ENCODE measurements at regions not wholly inside any gene's neighbourhood (a gene's known extent, or its start where the extent isn't known, plus 50 kb on each side); places are given as distances from the start of the nearest gene placed in this dataset.

DNA sequence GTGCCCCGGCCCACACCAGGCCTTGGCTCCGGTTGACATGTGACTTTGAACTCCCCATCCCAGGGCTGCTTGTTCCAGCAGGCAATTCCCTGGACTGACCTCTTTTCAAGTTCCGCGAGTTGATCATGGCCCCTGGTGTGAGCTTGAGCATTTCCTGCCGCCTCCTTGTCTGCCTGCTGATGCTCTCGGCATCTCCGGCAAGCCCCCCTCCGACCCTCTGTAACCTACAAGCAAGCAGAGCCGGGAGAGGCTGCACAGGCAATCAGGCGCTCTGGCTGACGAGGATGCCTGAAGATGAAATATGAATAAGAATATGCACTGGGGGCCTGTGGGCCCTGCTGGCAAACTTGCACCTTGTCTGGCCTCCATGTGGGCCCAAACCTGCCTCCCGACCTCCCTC, 304.9 kb upstream of the MKI67 start:
- DNase-seq: no peak

DNA sequence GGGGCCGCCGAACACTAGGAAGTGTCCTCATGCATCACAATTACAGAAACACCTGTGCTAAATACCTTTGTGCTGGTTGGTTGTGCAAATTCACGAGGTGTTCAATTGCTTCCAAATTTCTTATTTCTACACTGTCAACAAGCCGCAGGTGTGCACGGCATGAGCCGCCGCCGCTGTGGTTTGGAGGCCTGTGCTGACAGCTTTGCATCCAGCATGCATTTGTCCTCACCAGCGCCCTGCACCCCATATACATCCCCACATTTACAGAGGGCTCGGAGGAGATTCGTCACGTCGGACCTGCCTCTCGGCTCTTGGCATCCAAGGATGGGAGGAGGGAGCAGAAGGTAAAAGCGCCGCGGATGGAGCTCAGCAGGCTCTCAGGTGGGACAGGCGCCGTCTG, 305.3 kb upstream of the MKI67 start:
- no peak for DNase-seq

DNA sequence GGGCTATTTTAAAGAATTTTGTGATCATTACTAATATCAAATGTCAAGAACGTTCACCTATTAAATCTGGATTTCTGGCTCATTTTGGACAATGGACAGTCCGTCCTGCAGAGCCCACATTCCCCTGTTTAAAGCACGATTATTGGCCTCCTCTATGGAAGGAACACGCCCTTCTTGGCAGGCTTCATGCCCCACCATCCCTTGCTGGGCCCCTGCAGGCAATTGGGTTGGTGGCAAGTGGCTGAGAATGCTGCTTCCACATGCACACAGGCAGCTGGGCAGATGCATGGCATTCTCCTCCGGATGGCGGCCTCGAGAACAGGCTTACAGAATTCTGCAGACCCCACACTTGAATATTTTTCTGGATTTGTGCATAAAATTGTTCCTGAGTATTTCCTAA, 305.8 kb upstream of the MKI67 start:
- DNase-seq: no peak

DNA sequence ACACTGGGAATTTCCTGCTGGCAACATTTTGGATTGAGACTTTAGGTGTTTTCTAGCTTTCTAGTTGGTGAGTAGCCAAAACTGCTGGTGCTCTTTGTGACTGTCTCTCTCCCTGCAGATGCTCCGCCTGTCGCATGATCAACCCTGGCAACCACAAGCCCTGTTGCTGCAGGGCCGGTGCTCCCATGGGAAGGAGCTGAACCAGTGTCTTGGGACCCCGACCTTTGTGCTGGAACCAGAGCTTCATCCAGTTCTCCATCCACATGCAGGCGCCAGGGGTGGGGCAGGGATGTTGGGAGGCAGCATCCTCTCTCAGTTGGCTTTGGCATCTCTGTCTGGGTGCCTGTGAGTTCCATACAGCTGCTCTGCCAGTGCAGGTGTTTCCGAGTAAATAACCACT, 306.2 kb upstream of the MKI67 start:
- DNase-seq: no peak

DNA sequence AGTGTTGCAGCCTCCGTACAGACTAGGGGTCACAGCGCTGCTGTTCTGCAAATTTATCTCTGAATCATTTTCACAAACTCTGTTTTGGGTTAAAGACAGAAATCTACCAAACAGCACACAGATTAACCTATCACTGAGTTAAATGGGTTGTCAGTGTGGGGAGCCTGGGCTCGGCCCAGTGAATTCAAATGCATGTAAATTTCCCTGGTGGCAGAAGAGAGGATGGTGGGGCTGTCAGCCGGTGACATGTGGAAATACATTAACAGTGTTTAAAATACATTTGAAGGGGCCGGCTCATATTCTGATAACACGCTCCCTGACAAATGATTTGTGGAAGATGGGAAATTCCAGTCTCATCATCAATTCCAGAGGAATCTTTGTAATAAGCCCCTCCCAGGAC, 309.6 kb upstream of the MKI67 start:
- no peak for DNase-seq

DNA sequence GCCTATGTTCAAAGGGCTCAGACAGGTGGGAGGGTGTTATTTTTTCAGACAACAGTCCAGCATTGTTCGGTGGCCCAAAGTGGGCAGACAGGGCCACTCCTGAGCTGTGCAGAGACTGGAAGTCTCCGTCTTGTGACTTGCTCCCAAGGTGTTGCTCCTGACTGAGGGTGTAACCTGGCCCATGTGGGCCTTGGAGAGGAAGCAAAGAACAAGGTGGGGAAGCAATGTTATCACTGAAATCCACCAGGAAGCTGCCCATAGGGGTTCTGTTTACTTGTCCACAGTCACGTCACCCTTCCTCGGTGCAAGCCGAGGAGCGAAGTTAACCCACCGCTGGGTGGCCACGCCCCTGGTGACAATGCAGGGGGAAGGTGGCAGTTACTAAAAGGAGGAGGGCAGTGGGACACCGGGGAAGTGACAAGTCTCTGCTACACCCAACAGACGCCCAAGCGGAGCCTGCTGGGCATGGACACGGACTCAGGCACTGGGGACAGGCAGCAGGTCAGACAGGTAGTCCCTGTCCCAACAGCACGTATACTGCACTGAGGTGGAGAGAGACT, 311.6 kb upstream of the MKI67 start:
- DNase-seq: no peak

DNA sequence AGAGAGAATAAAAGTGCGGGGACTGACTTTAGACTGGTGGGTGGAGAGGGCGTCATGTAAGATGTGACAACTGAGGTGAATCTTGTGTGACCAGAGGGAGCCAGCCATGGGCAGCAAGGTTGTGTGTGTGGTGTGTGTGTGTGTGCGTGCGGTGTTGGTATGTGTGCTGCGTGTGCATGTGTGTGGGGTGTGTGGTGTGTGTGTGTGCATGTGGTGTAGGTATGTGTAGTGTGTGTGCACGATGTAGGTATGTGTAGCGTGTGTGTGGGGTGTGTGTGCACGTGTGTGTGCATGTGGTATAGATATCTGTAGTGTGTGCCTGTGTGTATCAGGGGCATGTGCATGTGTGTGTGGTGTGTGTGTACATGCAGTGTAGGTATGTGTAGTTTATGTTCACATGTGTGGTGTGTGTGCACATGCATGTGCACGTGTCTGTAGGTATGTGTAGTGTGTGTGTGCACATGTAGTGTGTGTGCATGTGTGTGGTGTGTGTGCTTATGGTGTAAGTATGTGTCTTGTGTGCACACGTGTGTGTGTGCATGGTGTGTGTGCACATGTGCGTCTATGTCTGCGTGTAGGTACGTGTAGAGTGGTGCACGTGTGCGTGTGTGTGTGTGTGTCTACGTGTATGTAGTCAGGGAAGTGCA, 312.3 kb upstream of the MKI67 start:
- DNase-seq: no peak

DNA sequence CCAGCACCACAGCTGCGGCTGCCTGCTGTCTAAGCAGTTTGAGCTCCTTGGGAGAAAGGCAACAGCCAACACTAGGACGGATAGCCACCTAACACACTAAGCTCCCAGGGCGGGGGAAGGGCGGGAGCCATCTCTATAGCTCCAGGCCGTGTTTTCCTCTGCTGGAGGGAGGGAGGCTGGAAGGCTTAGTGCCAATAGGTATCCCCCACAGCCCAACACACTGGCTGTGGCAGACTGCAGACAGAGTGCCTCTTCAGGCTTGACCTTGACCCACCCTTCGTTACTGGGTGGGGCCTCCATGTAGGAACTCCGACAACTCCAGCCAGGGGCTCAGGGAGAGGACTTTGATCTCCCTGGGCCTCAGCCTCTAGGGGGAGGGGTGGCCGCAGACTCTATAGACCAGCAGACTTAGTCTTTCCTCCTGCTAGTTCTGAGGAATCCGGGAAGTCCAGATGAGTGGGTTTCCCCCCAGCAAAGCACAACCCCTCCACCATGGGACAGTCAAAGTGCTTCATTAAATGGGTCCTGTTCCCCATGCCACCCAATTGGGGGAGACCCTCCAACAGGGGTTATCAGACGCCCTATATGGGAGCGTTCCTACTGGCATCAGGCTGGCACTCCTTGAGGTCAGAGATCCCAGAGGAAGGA, 314.4 kb upstream of the MKI67 start:
- no peak for DNase-seq

DNA sequence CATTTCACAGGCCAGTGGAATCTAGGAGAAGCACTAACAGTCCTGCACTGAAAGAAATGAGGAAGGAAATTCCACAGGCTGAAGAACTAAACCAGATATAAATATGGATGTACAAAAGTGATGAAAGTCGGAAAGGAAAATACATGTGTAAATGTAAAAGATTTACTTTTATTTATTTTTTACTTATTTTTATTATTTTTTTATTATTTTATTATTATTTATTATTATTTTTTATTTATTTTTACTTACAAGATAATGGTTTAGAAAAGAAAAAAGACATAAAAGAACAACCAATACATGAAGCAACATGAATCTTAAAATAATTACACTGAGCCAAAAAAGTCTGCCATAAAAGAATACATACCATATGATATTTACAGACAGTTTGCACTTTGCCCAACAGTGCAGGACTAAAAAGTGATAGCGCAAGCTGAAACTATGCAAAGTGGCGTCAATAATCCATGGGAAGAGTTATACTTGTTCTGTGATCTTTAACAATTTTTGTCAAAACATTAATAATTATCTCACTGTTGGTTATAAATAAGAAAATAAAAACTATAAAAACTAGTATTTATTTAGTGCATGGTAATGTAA, 317.8 kb upstream of the MKI67 start:
- DNase-seq: no peak

DNA sequence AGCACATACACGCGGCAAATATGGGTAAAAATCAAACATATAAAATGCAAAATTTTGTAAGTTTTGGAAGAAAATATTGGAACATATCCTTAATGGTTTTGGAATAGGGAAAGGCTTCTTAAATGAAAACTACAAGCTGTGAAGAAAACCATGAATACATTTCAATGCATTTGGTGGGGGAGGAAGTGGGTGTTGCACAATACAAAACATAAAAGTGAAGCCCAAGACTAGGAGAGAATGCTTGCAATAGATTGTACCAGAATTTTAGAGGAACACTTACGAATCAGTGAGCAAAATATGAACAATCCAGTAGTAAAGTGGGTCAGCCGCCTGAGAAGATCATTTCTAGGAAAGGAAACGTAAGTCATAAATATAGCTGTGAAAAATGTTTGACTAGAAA, 322.6 kb upstream of the MKI67 start:
- DNase-seq: no peak

DNA sequence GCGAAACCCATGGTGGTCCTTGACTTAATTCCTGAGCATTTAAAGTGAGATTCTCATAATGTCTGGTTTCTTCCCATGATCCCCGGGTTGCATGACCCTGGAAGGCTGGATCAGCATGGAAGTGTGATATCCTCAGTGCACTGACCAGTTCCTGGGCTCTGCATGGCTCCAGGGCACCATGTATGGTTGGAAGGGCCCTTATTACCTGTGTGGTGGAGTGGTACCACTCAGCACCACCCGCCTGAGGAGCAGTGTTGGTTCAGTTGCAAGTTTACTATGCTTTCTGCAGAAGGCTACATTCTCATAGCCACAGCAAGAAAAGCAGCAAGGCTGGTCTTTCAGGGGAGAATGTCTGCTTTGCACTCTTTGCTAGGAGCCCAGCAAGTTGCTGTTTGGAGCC, 325.7 kb upstream of the MKI67 start:
- DNase-seq: no peak

DNA sequence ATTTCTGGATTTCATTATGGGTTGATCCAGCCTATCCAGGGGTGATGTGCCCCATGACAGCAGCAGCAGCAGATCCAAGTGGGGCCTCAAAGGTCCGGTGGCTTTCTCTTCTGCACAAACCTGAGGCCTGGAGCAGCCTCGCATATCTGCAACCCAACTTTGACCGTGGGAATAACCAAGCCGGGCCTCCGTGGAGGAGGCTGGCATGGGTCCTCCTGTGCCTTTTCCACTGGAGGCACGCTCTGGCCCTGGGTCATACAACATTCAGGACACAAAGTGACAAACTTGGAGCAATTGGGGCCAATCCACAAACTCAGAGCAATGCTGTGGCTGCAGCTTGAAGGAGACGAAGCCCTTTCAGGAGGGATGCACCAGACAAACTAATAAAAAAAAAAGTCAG, 330.0 kb upstream of the MKI67 start:
- no peak for DNase-seq

DNA sequence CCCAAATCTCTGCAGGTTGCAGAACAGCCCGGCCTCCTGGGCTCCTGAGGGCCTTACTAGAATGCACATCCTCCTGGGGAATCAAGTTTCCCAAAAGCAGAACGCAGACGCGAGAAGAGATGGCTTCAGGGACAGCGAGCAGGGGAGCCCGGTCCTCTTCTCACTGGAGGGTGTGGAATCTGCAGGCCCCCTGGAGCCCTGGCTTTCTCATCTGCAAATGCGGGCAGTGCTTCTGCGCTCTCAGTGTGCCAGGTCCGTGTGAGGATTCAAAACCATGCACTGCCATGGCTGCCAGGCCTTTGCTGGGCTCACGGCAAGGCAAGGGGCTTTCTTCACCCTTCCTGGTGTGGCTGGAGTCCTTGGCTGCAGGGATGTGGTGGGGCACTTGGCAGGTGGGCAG, 330.9 kb upstream of the MKI67 start:
- DNase-seq: no peak

DNA sequence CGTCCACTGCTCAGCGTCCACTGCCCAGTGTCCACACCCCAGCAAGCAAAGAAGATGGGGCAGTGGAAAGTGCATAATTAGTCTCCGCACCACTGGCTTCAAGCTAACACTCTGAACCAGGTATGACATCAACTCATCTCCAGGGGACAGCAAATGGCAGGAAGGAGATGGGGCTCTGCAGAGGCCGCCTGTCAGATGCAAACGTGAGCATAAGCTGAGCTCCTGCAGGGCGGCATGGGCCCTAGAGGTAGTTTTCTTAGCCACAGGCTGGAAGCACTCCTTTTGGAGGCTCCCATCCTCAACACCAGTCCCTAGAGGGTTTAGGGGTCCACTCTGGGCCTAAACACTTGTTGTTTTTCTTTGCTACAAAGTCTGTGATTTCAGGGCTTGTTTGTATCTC, 335.8 kb upstream of the MKI67 start:
- no peak for DNase-seq

DNA sequence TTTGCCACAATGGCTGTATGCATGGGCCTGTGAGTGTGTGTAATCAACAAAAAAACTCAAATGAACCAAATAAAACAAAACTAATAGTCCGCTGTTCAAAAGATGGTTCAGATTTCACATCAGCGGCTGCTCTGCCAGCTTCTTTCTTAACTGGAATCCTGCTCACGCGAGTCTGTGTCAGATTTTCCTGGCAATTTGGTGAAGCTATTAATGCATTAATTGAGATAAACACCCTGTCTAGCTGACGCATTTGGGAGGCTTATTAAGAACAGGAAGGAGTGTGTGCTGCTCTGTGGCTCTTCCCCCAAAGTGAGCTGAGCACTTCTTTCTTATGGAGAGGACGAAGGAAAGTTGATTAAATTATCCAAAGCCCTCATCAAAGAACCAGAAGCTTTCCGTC, 336.6 kb upstream of the MKI67 start:
- no peak for DNase-seq

DNA sequence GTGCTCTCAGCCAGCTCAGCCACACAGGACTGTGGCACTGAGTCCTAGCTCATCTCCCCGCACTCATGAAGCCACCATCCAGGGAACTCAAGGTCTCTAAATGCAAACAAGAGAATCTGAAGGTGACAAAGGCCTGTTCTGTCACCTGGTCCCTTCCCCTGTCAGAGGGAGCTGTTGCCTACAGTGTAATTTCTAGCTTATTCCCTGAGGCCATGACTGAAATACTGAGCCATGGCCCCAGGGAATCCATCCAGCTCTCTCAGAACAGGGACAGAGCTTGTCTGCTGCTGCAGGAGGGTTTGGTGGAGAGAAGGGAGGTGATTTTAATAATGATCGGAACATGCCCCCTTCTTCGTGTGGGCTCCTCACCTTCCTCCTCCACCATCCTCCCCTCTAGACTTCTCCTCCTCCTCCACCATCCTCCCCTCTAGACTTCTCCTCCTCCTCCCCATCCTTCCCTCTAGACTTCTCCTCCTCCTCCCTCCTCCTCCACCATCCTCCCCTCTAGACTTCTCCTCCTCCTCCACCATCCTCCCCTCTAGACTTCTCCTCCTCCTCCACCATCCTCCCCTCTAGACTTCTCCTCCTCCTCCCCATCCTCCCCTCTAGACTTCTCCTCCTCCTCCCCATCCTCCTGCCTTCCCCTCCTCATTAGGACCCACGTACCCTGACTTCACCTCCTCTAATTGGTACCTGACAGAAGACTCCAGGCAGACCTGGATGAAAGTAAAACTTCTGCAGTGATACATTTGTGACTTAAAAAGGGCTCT, 338.0 kb upstream of the MKI67 start:
- DNase-seq: no peak

DNA sequence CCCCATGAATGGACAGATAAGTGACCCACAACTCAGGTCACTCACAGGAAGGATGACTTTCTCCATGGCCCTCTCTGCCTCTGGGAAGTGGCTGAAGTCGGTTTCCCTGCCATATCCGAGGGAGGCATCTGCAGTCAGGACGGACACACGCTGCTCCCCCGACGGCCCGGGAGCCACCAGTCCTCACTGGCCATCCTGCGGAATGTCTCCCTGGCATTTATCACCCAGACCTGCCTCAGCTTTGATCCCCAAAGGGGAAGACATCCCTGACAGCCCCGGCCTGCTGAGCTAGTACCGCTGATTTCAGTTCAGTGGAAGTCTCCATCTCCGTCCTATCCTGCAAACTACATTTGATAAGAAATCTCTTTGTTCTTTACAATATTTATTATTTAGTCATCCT, 339.5 kb upstream of the MKI67 start:
- DNase-seq: no peak

DNA sequence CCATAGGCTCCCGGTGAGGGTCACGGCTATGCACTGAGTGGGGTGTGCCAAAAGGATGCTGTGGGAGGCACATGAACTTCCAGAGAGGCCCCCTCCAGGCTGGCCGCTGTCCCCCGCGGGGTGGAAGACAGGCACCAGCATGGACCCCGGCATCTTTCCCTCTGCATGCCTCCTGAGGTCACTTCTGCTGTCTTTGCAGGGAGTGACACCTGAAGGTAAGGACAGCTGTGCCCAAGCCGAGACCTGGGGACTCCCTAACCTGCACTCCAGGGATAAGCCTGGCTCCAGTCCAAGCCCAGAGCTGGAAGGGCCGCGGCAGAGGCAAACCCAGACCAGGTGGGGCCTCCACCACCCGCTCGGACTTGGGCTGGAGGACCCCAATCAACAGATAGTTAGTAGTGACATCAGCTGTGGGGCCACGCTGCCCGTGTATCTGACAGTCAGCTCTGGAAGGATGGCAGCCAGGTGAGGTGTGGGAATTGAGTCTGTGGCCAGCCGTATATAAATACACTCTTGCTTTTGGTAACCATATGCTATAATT, 340.7 kb upstream of the MKI67 start:
- no peak for DNase-seq

DNA sequence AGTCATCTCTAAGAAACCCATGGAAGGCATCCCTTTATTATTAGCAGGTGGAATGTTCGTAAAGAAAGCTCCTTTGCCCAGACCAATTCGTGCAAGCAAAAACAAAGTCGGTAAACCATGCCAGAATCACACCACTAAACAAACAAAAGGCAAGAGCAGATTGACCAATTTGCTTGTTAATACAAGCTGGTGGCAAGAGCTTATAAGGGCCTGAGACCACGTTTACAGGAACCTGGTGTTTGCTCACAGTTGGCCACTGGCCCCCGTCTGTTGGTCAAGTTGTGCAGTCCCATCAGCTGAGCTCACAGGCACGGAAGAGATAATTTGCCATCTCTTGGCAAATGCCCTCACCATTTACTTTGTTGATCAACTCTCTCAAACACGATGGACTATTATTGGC, 342.2 kb upstream of the MKI67 start:
- DNase-seq: no peak

DNA sequence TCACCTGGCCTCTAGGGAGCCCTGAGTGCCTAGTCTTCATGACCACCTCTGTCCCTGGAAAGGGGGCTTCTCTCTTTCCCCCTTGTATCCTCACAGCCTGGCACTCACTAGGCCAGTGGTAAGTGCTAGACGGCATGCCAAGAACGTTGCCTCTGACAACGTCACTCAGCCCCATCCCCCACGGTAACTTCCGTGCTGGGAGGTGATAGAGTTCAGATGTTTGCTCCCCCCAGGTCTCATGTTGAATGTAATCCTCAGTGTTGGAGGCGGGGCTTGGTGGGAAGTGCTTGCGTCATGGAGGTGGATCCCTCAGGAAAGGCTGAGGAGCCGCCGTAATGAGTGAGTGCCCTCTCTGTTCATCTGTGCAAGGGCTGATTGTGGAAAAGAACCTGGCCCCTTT, 343.3 kb upstream of the MKI67 start:
- no peak for DNase-seq

DNA sequence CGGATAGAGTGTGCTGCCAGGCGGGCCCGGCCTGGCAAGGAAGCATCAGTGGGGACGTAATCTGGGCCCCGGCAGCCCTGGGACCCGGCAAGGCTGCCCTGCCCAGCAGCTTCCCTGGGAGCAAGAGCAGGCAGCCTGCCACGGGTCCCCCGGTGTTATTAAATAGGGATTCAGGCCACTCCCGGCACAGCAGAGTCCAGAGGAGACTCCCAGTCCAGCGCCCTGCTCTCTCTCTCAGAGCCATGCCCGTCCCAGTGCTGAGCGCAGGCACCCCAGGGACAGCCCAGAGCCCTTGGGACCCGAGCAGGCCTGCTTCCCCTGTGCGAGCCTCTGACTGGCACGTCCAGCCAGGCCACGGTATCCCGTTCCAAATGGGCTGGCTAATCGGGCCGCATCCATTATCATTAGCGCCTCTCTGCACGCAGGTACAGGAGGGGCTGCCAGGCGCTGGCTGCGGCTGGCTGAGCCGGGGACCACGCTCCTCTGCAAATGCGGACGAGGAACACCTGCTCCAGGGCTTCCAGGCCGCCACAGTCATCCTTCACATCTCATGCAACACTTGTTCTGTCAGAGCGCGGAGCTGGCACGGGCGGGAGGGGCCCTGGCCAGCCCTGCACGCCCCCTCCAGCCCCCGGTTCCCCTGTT, 344.2 kb upstream of the MKI67 start:
- DNase-seq: no peak

DNA sequence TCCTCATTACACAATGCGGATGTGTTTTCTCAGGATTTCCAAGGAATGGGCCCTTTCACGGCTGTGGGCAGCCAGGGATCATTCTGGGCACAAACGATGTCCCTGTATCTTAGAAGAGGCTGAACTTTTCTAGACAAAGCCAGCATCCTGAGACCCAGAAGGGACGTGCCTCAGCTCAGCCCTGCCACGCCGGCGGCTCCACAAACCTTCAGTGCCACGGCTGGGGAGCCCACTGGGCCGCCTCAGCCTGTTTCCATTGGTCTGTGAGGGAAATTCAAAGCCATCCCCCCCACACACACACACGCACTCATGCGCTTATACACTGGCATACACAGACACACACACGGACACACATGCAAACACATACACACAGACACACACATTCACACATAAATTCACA, 344.9 kb upstream of the MKI67 start:
- DNase-seq: no peak

DNA sequence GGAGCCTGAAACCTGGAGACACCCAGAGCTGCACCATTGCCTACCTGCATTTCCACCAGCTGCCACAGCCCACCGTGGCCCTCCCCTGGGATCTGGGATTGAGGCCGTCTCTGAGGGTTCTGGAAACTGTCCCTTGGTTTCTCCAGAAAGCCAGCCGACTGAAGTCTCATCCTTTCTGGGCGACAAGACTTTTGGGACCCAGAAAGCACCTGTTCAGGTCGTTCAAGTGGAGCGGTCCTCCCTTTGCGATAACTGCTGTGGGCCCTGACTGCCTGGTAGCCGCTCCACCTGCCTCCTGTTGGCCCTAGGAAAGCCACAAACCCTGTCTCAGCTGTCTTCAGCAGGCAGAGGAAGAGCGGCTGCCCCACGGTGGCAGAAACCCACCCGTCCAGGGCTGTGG, 346.0 kb upstream of the MKI67 start:
- no peak for DNase-seq

Measured in activated CD8-positive, alpha-beta memory T cell treated with anti-CD3 and anti-CD28 coated beads, Interleukin-2, amount 50 U/mL, for 4 hours (primary cell).